ENCODE measurements at regions not wholly inside any gene's neighbourhood (a gene's known extent, or its start where the extent isn't known, plus 50 kb on each side); places are given as distances from the start of the nearest gene placed in this dataset.

DNA sequence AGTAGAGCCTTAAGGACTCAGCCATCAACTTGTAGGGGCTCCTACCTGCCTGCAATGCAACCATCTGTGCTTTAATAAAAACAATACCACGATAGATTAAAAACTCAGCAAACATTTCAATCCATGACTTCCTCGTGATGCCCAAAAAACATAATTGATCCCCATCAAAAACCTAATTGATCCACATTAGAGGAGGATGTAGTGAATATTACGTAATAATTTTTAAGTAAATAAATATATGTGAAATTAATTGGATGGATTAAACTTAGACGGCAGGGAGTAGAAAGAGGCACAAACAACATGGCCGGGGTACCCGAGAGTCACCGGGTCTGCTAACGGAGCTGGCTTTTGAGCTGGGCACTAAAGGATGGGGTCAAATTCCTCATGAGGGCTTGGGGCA is 87.3 kb downstream of the ARL4C start:
- DNase-seq (ENCODE audit: low spot score): no peak
- H3K4me3 ChIP-seq: no peak overlapping the region
- TF ChIP-seq, protein P1, sequence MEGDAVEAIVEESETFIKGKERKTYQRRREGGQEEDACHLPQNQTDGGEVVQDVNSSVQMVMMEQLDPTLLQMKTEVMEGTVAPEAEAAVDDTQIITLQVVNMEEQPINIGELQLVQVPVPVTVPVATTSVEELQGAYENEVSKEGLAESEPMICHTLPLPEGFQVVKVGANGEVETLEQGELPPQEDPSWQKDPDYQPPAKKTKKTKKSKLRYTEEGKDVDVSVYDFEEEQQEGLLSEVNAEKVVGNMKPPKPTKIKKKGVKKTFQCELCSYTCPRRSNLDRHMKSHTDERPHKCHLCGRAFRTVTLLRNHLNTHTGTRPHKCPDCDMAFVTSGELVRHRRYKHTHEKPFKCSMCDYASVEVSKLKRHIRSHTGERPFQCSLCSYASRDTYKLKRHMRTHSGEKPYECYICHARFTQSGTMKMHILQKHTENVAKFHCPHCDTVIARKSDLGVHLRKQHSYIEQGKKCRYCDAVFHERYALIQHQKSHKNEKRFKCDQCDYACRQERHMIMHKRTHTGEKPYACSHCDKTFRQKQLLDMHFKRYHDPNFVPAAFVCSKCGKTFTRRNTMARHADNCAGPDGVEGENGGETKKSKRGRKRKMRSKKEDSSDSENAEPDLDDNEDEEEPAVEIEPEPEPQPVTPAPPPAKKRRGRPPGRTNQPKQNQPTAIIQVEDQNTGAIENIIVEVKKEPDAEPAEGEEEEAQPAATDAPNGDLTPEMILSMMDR (IDR thresholded peaks at IDR 0.05): no peak
- no peak overlapping the region for H3K27ac ChIP-seq

DNA sequence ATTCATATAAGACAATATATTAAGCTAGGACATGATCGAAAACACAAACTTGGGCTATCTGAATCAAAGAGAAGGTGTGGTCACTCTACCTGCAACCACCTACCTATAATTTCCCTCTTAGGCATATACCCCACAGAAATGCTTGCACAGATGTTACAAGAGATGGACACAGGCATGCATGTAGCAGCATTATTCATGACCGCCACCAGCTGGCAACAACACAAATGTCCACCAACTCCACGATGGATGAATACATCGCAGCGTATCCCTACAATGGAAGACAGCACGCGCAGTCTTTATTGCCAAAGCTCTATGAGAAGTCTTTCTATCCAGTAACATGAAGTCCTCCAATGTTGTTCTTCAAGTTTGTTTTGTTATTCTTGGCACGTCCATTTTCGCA is 90.8 kb downstream of the ARL4C start:
- no peak for DNase-seq (ENCODE audit: low spot score)
- H3K27ac ChIP-seq: no peak overlapping the region
- TF ChIP-seq, protein P1 (IDR thresholded peaks at IDR 0.05): no peak
- no peak overlapping the region for H3K4me3 ChIP-seq

DNA sequence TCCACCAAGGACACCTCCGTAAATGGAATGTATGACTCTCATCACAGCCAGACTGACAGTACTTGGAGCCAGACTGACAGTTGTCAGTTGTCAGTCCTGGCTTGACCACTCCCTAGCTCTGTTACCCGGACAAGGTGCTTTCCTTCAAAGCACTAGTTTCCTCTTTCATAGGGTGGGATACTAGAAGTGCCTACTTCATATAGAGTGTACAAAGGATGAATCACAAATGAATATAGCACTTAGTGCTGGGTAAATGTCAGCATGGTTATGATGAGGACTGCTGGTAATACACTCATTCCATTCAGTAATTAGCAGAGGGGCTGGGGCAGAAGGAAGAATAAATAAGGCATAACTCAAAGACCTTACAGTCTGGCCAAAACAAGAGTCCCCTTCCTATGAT is 91.4 kb downstream of the ARL4C start:
- Histone ChIP-seq H3K27ac (no peak overlapping the region), H3K4me3 (no peak overlapping the region)
- no peak for DNase-seq (ENCODE audit: low spot score)

DNA sequence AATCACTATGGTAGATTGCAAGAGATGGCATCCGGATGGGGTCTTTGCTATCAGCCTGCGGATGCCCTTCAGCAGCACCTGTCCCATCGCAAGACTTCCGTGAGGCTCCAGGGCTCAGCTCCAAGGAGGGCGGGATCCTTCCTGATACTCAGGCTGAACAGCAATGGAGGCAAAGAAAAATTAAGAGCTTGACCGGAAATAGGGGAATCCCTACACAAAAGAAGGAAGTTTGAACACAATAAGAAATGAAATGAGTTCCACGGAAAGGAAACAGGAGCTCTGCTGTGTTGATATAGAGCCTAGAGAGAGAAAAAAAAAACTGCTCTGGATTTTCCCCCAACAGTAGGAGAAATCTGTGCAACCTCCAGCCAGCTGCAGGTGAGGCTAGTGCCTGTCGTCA is 91.9 kb downstream of the ARL4C start:
- no peak for DNase-seq (ENCODE audit: low spot score)
- H3K4me3 ChIP-seq: no peak overlapping the region
- H3K27ac ChIP-seq: no peak overlapping the region
- TF ChIP-seq, protein P1 (IDR thresholded peaks at IDR 0.05): no peak

More for the DNA sequence above, 91.4 kb downstream of the ARL4C start:
- TF ChIP-seq, protein P1 (IDR thresholded peaks at IDR 0.05): no peak

DNA sequence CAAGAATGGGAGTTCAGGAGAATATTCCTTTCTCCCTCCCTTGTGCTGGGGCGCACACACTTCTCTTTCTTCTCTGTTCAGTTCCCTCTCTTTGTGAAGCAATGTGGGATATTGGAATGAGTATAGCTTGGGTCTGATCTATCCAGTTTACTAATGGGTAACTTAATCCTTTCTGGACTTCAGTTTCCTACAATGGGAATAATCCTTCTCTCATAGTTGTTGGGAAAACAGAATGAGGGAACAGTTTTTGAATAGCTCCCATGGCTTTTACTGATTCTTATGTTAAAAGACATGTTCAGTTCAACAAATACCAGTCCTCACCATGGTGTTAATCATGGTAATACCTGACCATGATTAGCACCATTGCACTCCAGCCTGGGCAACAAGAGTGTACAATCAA is 93.1 kb downstream of the ARL4C start:
- Histone ChIP-seq H3K27ac (no peak overlapping the region), H3K4me3 (no peak overlapping the region)
- TF ChIP-seq, protein P1 (IDR thresholded peaks at IDR 0.05): no peak
- DNase-seq (ENCODE audit: low spot score): no peak

DNA sequence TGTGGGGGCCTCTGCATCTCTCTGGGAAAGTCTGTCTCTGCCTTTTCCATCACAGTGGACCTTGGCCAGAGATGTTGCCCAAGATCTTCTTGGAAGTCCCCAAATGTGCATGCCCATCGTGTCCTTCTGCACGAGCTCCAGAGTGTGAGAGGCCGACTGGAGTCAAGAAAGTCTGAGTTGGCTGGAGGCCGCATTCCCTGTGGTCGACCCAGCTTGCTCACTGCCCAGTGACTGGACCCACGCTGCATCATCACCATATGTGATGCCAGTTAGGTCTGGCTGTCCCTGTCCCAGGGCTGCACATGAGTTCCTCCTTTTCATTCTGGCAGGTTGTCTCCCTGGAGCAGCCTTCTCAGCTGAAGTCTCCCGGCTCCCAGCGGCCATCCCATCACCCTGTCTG is 93.8 kb downstream of the ARL4C start:
- no peak overlapping the region for H3K27ac ChIP-seq
- TF ChIP-seq, protein P1 (IDR thresholded peaks at IDR 0.05): no peak
- no peak for DNase-seq (ENCODE audit: low spot score)
- H3K4me3 ChIP-seq: no peak overlapping the region

DNA sequence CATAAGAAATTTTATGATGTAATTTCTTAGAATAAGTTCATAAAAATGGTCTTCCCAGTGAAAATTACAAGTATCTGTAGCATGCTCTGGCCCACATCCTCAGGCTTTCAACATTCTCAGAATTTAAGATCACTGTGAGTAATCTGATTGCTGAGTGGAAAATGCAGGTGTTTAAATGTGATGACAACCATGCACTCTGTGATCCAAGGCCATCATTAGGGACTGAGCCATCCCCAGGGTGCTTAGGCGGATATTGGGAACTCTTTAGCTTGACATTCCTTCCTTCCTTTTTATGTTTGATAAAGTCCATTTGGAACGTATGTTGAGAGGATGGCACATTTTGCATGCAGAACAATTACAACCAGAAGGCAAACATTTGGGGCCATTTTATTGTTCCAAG is 95.5 kb downstream of the ARL4C start:
- TF ChIP-seq, protein P1 (IDR thresholded peaks at IDR 0.05): no peak
- DNase-seq (ENCODE audit: low spot score): no peak
- Histone ChIP-seq H3K27ac (no peak overlapping the region), H3K4me3 (no peak overlapping the region)
